Naive thymus-derived CD4-positive, alpha-beta T cell (primary cell): ENCODE measurements at regions not wholly inside any gene's neighbourhood (a gene's known extent, or its start where the extent isn't known, plus 50 kb on each side); places are given as distances from the start of the nearest gene placed in this dataset.

ENCODE experiments used
- ATAC-seq: fragments of 150-1000 bp; cut with Tn5 transposase; 2 replicates; pipeline ENCODE4 v1.10.0; 2021; ENCODE audit warnings: mild to moderate bottlenecking, moderate library complexity
- CTCF ChIA-PET: fragments of 350-600 bp; sonication (Branson Sonifier 250); formaldehyde crosslinking; loops from one replicate; lab custom pipeline; 2021; ENCODE audit warnings: antibody characterized with exemption; lab: Charles Lee
- POLR2A ChIA-PET: fragments of 350-600 bp; sonication (Branson Sonifier 250); formaldehyde crosslinking; loops from one replicate; lab custom pipeline; 2021; ENCODE audit warnings: antibody characterized with exemption, inconsistent platforms; lab: Charles Lee
- DNase-seq, 9 donors: peaks; one replicate each; pipeline versions ENCODE4 v3.0.0 to v3.0.0-alpha.2; 2020 to 2022; ENCODE audit warnings: mixed read lengths in 1 of 9
- H3K27ac ChIP-seq: one replicate; pipeline ENCODE4 v1.7.0; 2013; ENCODE audit warnings: mild to moderate bottlenecking, low read depth, low read length, moderate library complexity
- H3K27me3 ChIP-seq, 2 donors: one replicate each; pipeline ENCODE4 v1.7.0; 2013; ENCODE audit warnings: low read length in 2 of 2, mild to moderate bottlenecking in 2 of 2, moderate library complexity in 2 of 2; ENCODE audit not compliant: control insufficient read depth in 2 of 2, insufficient read depth in 2 of 2
- H3K36me3 ChIP-seq, 3 experiments: 1 replicate in 2 of 3; 2 replicates in 1 of 3; pipeline ENCODE4 v1.7.0; 2013; ENCODE audit warnings: low read length in 3 of 3, mild to moderate bottlenecking in 3 of 3, moderate library complexity in 1 of 3; ENCODE audit not compliant: insufficient read depth in 3 of 3, control insufficient read depth in 2 of 3
- H3K4me1 ChIP-seq, 2 donors: one replicate each; pipeline ENCODE4 v1.7.0; 2013; ENCODE audit warnings: low read length in 2 of 2, mild to moderate bottlenecking in 2 of 2, moderate library complexity in 1 of 2; ENCODE audit not compliant: control insufficient read depth in 2 of 2, insufficient read depth in 2 of 2
- H3K4me3 ChIP-seq: 2 replicates; pipeline ENCODE4 v1.7.0; 2013; ENCODE audit warnings: mild to moderate bottlenecking, low read length
- H3K9me3 ChIP-seq, 3 experiments: 1 replicate in 2 of 3; 2 replicates in 1 of 3; pipeline ENCODE4 v1.7.0; 2013; ENCODE audit warnings: low read length in 3 of 3; ENCODE audit not compliant: control insufficient read depth in 2 of 3
- H3K27ac Mint-ChIP-seq, 9 donors: one replicate each; pipeline ENCODE4 v1.8.0; 2020 to 2022; ENCODE audit warnings: mixed read lengths in 9 of 9, mild to moderate bottlenecking in 8 of 9, moderate library complexity in 5 of 9, inconsistent platforms in 2 of 9
- H3K27me3 Mint-ChIP-seq, 5 donors: one replicate each; pipeline ENCODE4 v1.8.0; 2021 to 2022; ENCODE audit warnings: mixed read lengths in 5 of 5, mild to moderate bottlenecking in 1 of 5
- H3K36me3 Mint-ChIP-seq, 5 donors: one replicate each; pipeline ENCODE4 v1.8.0; 2020 to 2022; ENCODE audit warnings: mixed read lengths in 5 of 5, mild to moderate bottlenecking in 3 of 5, inconsistent platforms in 1 of 5
- H3K4me1 Mint-ChIP-seq, 7 donors: one replicate each; pipeline ENCODE4 v1.8.0; 2020 to 2022; ENCODE audit warnings: mixed read lengths in 7 of 7, mild to moderate bottlenecking in 3 of 7, inconsistent platforms in 1 of 7
- H3K4me3 Mint-ChIP-seq, 10 donors: one replicate each; pipeline ENCODE4 v1.8.0; 2020 to 2022; ENCODE audit warnings: mild to moderate bottlenecking in 10 of 10, mixed read lengths in 10 of 10, moderate library complexity in 6 of 10, inconsistent platforms in 2 of 10
- H3K9me3 Mint-ChIP-seq, 11 donors: one replicate each; pipeline ENCODE4 v1.8.0; 2020 to 2022; ENCODE audit warnings: mixed read lengths in 11 of 11, mild to moderate bottlenecking in 4 of 11, inconsistent platforms in 1 of 11, moderate library complexity in 1 of 11
- intact Hi-C, 2 donors: fragments of 100-400 bp; cut with micrococcal nuclease; formaldehyde crosslinking; loops; one replicate each; pipeline ENCODE4 v1.15.1; 2023

- Mint-ChIP-seq H3K4me3 (no peak overlapping the region), H3K36me3 (no peaks in the 10 kb centered on the region), H3K27ac (no peak overlapping the region), H3K9me3 (no peaks in the 10 kb centered on the region), H3K27me3 (peaks cover 0 to 7% (median 0%) of the 10 kb centered on the region in 5 donors), H3K4me1 (peaks cover 0 to 3% (median 0%) of the 10 kb centered on the region in 7 donors)
- DNase-seq (no peak), ATAC-seq (no peak)
- Histone ChIP-seq H3K4me3 (no peak overlapping the region), H3K27me3 (peaks cover 0 to 4% of the 10 kb centered on the region in 2 donors), H3K4me1 (no peaks in the 10 kb centered on the region), H3K27ac (no peak overlapping the region), H3K36me3 (no peaks in the 10 kb centered on the region), H3K9me3 (no peaks in the 10 kb centered on the region)
- ChIA-PET POLR2A (no interaction called here), CTCF (no interaction called here)
- intact Hi-C loops, result no loop called here
Measured at GRCh38 chr11:76607431-76607830, 63.1 kb downstream of the LRRC32 start.

GRCh38 chr11:76605338-76606074 lies 65.0 kb downstream of the LRRC32 start:
- intact Hi-C loops, result no loop called here
- no peaks in the 10 kb centered on the region for H3K27me3 ChIP-seq
- no peak overlapping the region for H3K4me3 ChIP-seq
- peaks cover 0 to 7% (median 0%) of the 10 kb centered on the region in 5 donors for H3K27me3 Mint-ChIP-seq
- no peak overlapping the region for H3K27ac Mint-ChIP-seq
- ATAC-seq, result no peak
- H3K36me3 Mint-ChIP-seq, result no peaks in the 10 kb centered on the region
- H3K9me3 Mint-ChIP-seq, result no peaks in the 10 kb centered on the region
- peaks cover 0 to 3% (median 0%) of the 10 kb centered on the region in 7 donors for H3K4me1 Mint-ChIP-seq
- H3K27ac ChIP-seq, result no peak overlapping the region
- POLR2A ChIA-PET, result no interaction called here
- peak in 1 of 9 donors; percentile 1 for DNase-seq
- no peaks in the 10 kb centered on the region for H3K4me1 ChIP-seq
- no peaks in the 10 kb centered on the region for H3K9me3 ChIP-seq
- CTCF ChIA-PET, result no interaction called here
- H3K36me3 ChIP-seq, result no peaks in the 10 kb centered on the region
- H3K4me3 Mint-ChIP-seq, result no peak overlapping the region

- no peaks in the 10 kb centered on the region for H3K9me3 Mint-ChIP-seq
- H3K4me3 Mint-ChIP-seq, result no peak overlapping the region
- no peaks in the 10 kb centered on the region for H3K36me3 Mint-ChIP-seq
- ATAC-seq, result no peak
- H3K27ac Mint-ChIP-seq, result no peak overlapping the region
- no peak for DNase-seq
- Histone ChIP-seq H3K36me3 (no peaks in the 10 kb centered on the region), H3K9me3 (no peaks in the 10 kb centered on the region), H3K4me1 (no peaks in the 10 kb centered on the region), H3K27ac (no peak overlapping the region), H3K27me3 (no peaks in the 10 kb centered on the region), H3K4me3 (no peak overlapping the region)
- peaks cover 0 to 3% (median 0%) of the 10 kb centered on the region in 7 donors for H3K4me1 Mint-ChIP-seq
- ChIA-PET POLR2A (no interaction called here), CTCF (no interaction called here)
- intact Hi-C loops, result no loop called here
- H3K27me3 Mint-ChIP-seq, result peaks cover 0 to 7% (median 0%) of the 10 kb centered on the region in 5 donors
Measured at GRCh38 chr11:76604626-76605241, 65.8 kb downstream of the LRRC32 start.

- Histone ChIP-seq H3K4me3 (no peak overlapping the region), H3K36me3 (no peaks in the 10 kb centered on the region), H3K27ac (no peak overlapping the region), H3K9me3 (no peaks in the 10 kb centered on the region), H3K27me3 (no peaks in the 10 kb centered on the region), H3K4me1 (no peaks in the 10 kb centered on the region)
- no peak for ATAC-seq
- peak in 1 of 9 donors; percentile 12 for DNase-seq
- H3K4me3 Mint-ChIP-seq, result no peak overlapping the region
- ChIA-PET CTCF (no interaction called here), POLR2A (no interaction called here)
- H3K36me3 Mint-ChIP-seq, result no peaks in the 10 kb centered on the region
- H3K27ac Mint-ChIP-seq, result no peak overlapping the region
- no peaks in the 10 kb centered on the region for H3K9me3 Mint-ChIP-seq
- peaks cover 0 to 5% (median 0%) of the 10 kb centered on the region in 7 donors for H3K4me1 Mint-ChIP-seq
- intact Hi-C loops, result no loop called here
- H3K27me3 Mint-ChIP-seq, result peaks cover 0 to 7% (median 0%) of the 10 kb centered on the region in 5 donors
Measured at GRCh38 chr11:76604081-76604625, 66.4 kb downstream of the LRRC32 start.

GRCh38 chr11:76603202-76603601 lies 67.3 kb downstream of the LRRC32 start:
- ATAC-seq, result no peak
- H3K27ac ChIP-seq, result no peak overlapping the region
- Mint-ChIP-seq H3K4me3 (no peak overlapping the region), H3K9me3 (no peaks in the 10 kb centered on the region), H3K27me3 (peaks cover 0 to 7% (median 0%) of the 10 kb centered on the region in 5 donors), H3K27ac (no peak overlapping the region), H3K36me3 (no peaks in the 10 kb centered on the region), H3K4me1 (peaks cover 0 to 8% (median 0%) of the 10 kb centered on the region in 7 donors)
- intact Hi-C loops, result no loop called here
- DNase-seq, result no peak
- H3K36me3 ChIP-seq, result no peaks in the 10 kb centered on the region
- no peaks in the 10 kb centered on the region for H3K27me3 ChIP-seq
- no peaks in the 10 kb centered on the region for H3K4me1 ChIP-seq
- no peak overlapping the region for H3K4me3 ChIP-seq
- POLR2A ChIA-PET, result no interaction called here
- no peaks in the 10 kb centered on the region for H3K9me3 ChIP-seq
- CTCF ChIA-PET, result no interaction called here
